Hepatic stellate cell (primary cell): ENCODE measurements at regions not wholly inside any gene's neighbourhood (a gene's known extent, or its start where the extent isn't known, plus 50 kb on each side); places are given as distances from the start of the nearest gene placed in this dataset.
"Not testable (repeated sequence)": the region's sequence is repeated elsewhere in the genome, so short reads cannot be mapped to it uniquely, and the experiment has no call there.

ENCODE experiments used
- DNase-seq: peaks from one replicate; pipeline ENCODE4 v3.0.0; 2011; ENCODE audit warnings: low spot score

- DNase-seq, result not testable (repeated sequence)
These were observed 108.2 kb downstream of the C16orf95 start for GRCh38 chr16:87208968-87209367.

DNA sequence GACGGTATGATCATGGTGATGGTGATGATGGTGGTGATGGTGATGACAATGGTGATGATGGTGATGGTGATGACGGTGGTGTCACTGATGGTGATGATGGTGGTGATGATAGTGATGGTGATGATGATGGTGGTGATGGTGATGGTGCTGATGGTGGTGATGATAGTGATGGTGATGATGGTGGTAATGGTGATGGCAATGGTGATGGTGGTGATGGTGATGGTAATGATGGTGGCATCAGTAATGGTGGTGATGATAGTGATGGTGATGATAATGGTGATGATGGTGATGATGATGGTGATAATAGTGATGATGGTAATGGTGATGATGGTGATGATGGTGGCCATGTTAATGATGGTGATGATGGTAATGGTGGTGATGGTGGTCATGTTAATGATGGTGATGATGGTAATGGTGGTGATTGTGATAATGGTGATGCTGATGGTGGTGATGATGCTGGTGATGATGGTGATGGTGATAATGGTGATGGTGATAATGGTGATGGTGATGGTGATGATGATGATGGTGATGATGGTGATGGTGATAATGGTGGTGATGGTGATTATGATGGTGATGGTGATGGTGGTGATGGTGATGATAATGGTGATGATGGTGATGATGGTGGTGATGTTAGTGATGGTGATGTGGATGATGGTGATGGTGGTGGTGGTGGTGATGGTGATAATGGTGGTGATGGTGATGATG, 107.2 kb downstream of the C16orf95 start:
- no peak for DNase-seq

DNA sequence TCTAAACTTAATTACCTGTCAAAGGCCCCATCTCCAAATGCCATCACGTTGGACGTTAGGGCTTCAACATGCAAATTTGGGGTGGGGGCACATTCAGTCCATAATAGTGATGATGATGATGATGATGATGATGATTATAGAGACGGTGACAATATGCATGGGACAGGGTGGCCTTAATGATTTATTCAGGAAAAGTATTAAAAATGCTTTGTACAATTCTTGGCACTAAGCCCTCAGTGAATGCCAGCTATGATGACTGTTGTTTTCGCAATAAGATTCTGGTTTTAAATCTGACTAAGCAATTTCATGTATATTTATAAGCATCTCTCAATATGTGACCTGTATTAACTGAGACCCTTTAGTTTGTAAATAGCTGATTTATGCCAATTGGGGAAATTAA, 106.3 kb downstream of the C16orf95 start:
- DNase-seq, result no peak

DNA sequence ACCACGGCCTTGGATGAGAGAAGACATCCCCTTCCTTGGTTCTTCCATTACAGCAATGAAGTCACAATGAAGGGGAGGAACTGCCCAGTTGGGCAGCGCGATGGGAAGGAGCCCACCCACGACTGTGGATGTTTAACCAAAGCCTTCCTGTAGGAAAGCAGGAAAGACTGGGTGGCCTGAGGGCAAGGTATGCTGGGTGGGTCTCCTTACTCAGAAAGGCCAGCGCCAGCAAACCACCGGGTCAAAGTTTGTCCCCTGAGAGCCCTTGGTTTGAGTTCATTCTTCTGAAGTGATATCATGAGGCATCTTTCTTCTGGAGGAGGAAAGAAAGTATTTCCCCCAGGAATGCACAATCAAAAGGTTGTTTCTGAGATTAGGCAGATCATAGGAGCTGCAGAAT, 105.2 kb downstream of the C16orf95 start:
- peak; percentile 49 for DNase-seq

- DNase-seq, result no peak
These were observed 103.7 kb downstream of the C16orf95 start for GRCh38 chr16:87213536-87213935.

DNA sequence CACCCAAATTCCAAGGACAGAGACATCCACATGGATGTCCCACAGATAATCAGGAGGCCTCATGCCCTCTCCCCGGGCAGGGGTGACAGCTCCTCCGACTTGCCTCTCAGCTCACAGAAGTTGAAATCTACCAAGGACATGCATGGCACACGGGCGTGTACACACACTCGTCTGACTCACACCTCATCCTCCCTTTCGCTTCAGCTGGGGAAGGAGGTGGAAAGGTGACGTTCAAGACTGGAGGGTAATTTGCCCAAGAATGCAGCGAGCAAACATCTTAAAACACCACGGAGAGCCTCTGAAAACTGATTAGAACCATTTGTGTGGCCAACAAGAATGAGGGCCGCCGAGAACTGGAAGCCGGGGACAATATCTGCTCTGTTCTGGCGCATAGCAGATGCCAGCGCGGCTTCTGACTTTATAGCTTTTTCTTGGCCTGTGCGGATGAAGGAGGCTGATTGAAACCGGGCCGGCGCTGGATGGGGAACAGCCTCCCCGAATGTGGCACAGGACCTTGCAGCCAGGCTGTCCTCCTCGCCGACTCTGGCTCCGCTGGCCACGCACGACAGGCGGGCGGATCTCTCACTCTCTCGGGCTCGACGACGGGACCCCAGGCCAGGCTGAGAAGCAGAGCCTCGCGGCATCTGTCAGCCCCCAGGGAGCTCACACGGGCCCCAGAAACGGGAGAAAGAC, 100.9 kb downstream of the C16orf95 start:
- no peak for DNase-seq

DNA sequence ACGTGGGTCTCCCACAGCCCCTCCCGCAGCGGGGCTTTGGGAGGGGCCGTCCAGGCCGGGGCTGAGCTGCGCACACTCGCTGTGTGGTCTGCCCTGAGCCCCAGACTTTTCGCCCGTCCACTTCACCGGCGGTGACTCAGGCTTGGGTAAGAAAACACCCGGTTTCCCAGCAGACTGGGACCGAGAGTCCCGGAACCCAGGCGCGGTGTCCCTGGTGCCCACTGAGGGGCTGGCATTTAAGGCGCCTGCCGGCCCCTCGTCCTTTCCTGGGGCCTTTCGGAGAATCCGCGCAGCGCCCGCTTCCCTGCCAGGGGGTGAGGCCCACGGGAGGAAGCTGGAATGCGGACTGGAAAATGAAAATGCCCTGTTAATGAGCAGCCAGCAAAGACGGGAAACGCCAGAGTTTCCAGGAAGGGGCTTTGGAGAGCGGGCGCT, 100.3 kb downstream of the C16orf95 start:
- peak; percentile 66 for DNase-seq

DNA sequence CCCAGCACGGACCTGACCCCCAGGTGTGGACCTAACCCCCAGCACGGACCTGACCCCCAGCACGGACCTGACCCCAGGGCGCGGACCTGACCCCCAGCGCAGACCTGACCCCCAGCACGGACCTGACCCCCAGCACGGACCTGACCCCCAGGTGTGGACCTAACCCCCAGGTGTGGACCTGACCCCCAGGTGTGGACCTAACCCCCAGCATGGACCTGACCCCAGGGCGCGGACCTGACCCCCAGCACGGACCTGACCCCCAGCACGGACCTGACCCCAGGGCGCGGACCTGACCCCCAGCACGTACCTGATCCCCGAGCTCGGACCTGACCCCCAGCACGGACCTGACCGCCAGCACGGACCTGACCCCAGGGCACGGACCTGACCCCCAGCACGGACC, 99.4 kb downstream of the C16orf95 start:
- DNase-seq, result not testable (repeated sequence)

DNA sequence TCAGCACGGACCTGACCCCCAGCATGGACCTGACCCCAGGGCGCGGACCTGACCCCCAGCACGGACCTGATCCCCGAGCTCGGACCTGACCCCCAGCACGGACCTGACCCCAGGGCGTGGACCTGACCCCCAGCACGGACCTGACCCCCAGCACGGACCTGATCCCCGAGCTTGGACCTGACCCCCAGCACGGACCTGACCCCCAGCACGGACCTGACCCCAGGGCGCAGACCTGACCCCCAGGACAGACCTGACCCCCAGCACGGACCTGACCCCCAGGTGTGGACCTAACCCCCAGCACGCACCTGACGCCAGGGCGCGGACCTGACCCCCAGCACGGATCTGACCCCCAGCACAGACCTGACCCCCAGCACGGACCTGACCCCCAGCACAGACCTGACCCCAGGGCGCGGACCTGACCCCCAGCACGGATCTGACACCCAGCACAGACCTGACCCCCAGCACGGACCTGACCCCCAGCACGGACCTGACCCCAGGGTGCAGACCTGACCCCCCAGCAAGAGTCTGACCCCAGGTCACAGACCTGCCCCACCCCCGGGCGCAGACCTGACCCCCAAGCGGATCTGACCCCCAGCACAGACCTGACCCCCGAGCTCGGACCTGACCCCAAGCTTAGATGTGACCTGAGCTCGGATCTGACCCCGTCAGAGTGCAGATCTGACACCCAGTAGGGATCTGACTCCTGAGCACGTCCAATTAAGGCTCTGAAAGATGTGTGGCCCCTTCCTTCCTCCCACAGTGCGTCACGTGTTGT, 98.7 kb downstream of the C16orf95 start:
- no peak for DNase-seq

- no peak for DNase-seq
These were observed 97.8 kb downstream of the C16orf95 start for GRCh38 chr16:87219287-87219909.

- no peak for DNase-seq
These were observed 95.6 kb downstream of the C16orf95 start for GRCh38 chr16:87221633-87222032.

GRCh38 chr16:87222335-87222734, 94.9 kb downstream of the C16orf95 start:
- DNase-seq, result no peak

- DNase-seq, result no peak
These were observed 93.4 kb downstream of the C16orf95 start for GRCh38 chr16:87223656-87224248.

GRCh38 chr16:87226926-87227295, 90.3 kb downstream of the C16orf95 start:
- no peak for DNase-seq

GRCh38 chr16:87227296-87227951, 89.8 kb downstream of the C16orf95 start:
- DNase-seq, result peak; percentile 95

DNA sequence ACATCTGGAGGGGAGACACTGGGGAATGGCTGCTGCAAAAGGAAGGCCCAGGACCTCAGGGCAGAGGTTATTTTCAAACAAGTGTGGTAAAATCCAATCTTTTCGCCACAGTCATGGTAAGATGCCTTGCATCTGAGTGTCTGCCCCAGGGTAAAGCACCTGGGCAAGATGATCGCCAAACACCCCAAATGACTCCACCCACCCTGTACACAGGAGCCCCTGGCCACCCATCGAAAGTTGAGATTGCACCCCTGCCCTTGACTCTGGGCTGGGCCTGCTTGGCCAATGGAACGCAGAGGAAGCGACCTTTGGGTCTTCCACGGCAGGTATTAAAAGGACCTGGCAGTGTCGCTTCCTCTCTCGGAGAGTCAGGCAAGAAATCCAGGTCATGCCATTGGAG, 88.8 kb downstream of the C16orf95 start:
- no peak for DNase-seq

- no peak for DNase-seq
These were observed 87.7 kb downstream of the C16orf95 start for GRCh38 chr16:87229230-87230188.

DNA sequence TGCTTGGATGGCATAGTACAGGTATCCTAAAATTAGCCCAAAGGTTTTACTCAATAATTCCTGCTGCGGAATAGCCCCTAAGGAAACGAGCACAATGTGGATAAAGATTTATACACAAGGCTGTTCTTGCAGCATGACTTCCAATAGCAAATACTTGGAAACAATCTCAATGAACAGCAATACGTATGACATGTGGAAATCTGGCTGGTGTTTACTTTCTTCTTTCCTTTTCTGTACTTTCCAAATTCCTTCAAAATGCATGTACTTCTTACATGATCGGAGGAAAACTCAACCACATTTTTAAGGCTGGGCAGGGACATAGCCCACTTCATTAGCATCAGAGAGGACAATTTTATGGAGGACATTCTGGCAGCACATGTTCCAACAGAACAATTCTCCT, 86.6 kb downstream of the C16orf95 start:
- DNase-seq, result no peak

DNA sequence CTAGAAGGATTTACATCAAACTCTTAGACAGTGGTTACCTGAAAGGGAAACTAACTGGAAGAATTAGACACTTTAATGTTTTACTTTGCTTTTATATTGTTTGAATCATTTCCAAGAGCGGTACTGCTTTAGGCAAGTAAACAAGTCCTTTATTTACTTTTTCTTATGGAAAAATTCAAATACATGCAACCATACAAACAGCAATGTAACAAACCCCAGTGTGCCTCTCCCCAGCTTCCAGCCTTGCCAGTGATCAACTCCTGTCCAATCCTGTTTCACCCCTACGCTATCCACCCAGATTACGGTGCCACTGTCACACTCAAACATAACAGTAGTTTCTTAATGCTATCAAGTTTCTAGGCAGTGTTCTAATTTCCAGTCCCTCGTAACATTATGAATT, 85.9 kb downstream of the C16orf95 start:
- DNase-seq, result no peak

- DNase-seq, result no peak
These were observed 85.3 kb downstream of the C16orf95 start for GRCh38 chr16:87231911-87232310.
